SU-DHL-6 (cell line): ENCODE measurements at regions not wholly inside any gene's neighbourhood (a gene's known extent, or its start where the extent isn't known, plus 50 kb on each side); places are given as distances from the start of the nearest gene placed in this dataset.

Experiments
- EZH2phosphoT487 ChIP-seq: fragments of 200-600 bp; sonication (generic), shearing (Covaris generic); conservative IDR thresholded peaks from 2 replicates; pipeline ENCODE4 v1.6.1; 2018; ENCODE audit warnings: mild to moderate bottlenecking, antibody characterized with exemption, low read length, moderate library complexity, mixed read lengths
- TF ChIP-seq, protein P1 (sequence below): fragments of 200-600 bp; sonication (generic); IDR thresholded peaks from one replicate; pipeline ENCODE4 v1.5.1; 2017; ENCODE audit warnings: antibody characterized with exemption, mild to moderate bottlenecking, low read length, moderate library complexity; ENCODE audit not compliant: insufficient read depth, poor library complexity, severe bottlenecking

DNA sequence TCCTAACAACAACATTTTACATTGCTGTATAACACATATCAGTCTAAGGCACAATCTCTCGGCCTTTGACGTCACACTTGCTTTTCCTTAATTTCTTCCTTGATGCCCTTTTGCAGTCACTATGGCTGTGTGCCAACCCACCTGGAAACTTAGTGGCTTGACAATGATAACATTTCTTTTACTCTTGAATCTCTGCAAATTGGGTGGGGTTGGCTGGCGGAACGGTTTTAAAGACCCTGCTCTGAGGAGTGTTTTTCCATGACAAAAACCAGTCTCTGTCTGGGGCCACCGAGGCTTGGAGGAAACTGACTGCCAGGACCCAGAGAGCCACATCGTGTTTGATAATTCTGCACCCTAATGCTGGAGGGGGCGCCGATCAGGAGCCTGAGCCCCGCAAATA lies 115.6 kb downstream of the KLF13 start:
- TF ChIP-seq, protein P1, sequence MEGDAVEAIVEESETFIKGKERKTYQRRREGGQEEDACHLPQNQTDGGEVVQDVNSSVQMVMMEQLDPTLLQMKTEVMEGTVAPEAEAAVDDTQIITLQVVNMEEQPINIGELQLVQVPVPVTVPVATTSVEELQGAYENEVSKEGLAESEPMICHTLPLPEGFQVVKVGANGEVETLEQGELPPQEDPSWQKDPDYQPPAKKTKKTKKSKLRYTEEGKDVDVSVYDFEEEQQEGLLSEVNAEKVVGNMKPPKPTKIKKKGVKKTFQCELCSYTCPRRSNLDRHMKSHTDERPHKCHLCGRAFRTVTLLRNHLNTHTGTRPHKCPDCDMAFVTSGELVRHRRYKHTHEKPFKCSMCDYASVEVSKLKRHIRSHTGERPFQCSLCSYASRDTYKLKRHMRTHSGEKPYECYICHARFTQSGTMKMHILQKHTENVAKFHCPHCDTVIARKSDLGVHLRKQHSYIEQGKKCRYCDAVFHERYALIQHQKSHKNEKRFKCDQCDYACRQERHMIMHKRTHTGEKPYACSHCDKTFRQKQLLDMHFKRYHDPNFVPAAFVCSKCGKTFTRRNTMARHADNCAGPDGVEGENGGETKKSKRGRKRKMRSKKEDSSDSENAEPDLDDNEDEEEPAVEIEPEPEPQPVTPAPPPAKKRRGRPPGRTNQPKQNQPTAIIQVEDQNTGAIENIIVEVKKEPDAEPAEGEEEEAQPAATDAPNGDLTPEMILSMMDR, result no peak
- no peak for TF ChIP-seq EZH2phosphoT487
